GM12891 (cell line): ENCODE measurements at regions not wholly inside any gene's neighbourhood (a gene's known extent, or its start where the extent isn't known, plus 50 kb on each side); places are given as distances from the start of the nearest gene placed in this dataset.

Experiments used
- POLR2AphosphoS5 ChIP-seq: IDR thresholded peaks from 2 replicates; pipeline ENCODE4 v1.6.1; 2011; ENCODE audit warnings: low read depth, low read length, control low read depth
- TAF1 ChIP-seq: IDR thresholded peaks from 2 replicates; pipeline ENCODE4 v1.6.1; 2011; ENCODE audit warnings: low read depth, low read length, control low read depth

GRCh38 chr11:116696381-116696941, 76.3 kb downstream of the BUD13 start:
- TF ChIP-seq TAF1 (no peak), POLR2AphosphoS5 (no peak)
